ENCODE measurements at regions not wholly inside any gene's neighbourhood (a gene's known extent, or its start where the extent isn't known, plus 50 kb on each side); places are given as distances from the start of the nearest gene placed in this dataset.

DNA sequence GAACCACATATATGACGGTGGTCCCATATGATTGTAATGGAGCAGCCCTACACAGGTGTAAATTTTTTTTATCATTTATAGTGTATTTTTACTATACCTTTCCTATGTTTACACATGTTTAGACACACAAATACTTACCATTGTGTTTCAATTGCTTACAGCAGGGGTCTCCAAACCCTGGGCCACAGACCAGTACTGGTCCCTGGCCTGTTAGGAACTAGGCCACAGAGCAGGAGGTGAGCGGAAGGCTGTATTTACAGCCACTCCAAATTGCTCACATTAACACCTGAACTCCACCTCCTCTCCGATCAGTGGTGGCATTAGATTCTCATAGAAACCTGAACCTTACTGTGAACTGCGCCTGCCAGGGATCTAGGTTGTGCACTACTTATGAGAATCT, 201.8 kb upstream of the NDST4 start:
- TF ChIP-seq RAD21 (IDR thresholded peaks at IDR 0.05; ENCODE audit: low read depth): no peak
- TF ChIP-seq, protein P1, sequence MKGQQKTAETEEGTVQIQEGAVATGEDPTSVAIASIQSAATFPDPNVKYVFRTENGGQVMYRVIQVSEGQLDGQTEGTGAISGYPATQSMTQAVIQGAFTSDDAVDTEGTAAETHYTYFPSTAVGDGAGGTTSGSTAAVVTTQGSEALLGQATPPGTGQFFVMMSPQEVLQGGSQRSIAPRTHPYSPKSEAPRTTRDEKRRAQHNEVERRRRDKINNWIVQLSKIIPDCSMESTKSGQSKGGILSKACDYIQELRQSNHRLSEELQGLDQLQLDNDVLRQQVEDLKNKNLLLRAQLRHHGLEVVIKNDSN (IDR thresholded peaks at IDR 0.05): no peak
- TF ChIP-seq, protein P2, sequence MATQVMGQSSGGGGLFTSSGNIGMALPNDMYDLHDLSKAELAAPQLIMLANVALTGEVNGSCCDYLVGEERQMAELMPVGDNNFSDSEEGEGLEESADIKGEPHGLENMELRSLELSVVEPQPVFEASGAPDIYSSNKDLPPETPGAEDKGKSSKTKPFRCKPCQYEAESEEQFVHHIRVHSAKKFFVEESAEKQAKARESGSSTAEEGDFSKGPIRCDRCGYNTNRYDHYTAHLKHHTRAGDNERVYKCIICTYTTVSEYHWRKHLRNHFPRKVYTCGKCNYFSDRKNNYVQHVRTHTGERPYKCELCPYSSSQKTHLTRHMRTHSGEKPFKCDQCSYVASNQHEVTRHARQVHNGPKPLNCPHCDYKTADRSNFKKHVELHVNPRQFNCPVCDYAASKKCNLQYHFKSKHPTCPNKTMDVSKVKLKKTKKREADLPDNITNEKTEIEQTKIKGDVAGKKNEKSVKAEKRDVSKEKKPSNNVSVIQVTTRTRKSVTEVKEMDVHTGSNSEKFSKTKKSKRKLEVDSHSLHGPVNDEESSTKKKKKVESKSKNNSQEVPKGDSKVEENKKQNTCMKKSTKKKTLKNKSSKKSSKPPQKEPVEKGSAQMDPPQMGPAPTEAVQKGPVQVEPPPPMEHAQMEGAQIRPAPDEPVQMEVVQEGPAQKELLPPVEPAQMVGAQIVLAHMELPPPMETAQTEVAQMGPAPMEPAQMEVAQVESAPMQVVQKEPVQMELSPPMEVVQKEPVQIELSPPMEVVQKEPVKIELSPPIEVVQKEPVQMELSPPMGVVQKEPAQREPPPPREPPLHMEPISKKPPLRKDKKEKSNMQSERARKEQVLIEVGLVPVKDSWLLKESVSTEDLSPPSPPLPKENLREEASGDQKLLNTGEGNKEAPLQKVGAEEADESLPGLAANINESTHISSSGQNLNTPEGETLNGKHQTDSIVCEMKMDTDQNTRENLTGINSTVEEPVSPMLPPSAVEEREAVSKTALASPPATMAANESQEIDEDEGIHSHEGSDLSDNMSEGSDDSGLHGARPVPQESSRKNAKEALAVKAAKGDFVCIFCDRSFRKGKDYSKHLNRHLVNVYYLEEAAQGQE (IDR thresholded peaks at IDR 0.05; ENCODE audit: low read depth): no peak
- no peak for TF ChIP-seq EGR1 (IDR thresholded peaks at IDR 0.05)
- no peak for TF ChIP-seq CEBPB (IDR thresholded peaks at IDR 0.05)
- TF ChIP-seq YY1 (IDR thresholded peaks at IDR 0.05; ENCODE audit: low read depth): no peak
- TF ChIP-seq FOXM1 (IDR thresholded peaks at IDR 0.05; ENCODE audit: borderline replicate concordance, low read depth): no peak
- TF ChIP-seq NFIC (IDR thresholded peaks at IDR 0.05): no peak
- TF ChIP-seq TCF12 (IDR thresholded peaks at IDR 0.05; ENCODE audit: low read depth): no peak
- TF ChIP-seq TAF1 (IDR thresholded peaks at IDR 0.05; ENCODE audit: low read depth): no peak

GRCh38 chr4:115310641-115311040, 197.2 kb upstream of the NDST4 start:
- no peak for TF ChIP-seq CEBPB (IDR thresholded peaks at IDR 0.05)
- no peak for TF ChIP-seq TAF1 (IDR thresholded peaks at IDR 0.05; ENCODE audit: low read depth)

DNA sequence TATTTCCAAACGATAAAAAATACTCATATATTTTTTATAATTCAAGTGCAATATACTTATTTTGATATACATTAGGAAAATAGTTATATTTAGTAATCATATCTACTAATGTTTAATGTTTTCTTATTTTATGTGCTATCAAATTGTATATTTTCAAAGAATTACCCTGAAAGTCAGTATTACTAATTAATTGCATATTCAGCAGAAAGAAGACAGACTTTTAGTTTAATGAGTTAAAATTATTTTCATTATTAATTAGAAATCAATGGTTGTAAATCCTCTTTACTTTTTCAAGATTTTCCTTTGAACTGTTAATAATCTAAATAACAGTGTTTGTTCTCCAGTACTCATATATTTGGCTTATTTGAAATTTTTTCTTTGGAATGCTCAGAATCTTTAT, 181.3 kb upstream of the NDST4 start:
- TF ChIP-seq CREB1 (IDR thresholded peaks at IDR 0.05; ENCODE audit: low read depth) (no peak), FOXM1 (IDR thresholded peaks at IDR 0.05; ENCODE audit: borderline replicate concordance, low read depth) (no peak), TEAD4 (IDR thresholded peaks at IDR 0.05) (no peak), TCF12 (IDR thresholded peaks at IDR 0.05; ENCODE audit: low read depth) (no peak), TAF1 (IDR thresholded peaks at IDR 0.05; ENCODE audit: low read depth) (no peak), YY1 (IDR thresholded peaks at IDR 0.05; ENCODE audit: low read depth) (no peak), CEBPB (IDR thresholded peaks at IDR 0.05) (no peak), EP300 (IDR thresholded peaks at IDR 0.05; ENCODE audit: borderline replicate concordance) (no peak), RAD21 (IDR thresholded peaks at IDR 0.05; ENCODE audit: low read depth) (no peak), ZBTB7A (IDR thresholded peaks at IDR 0.05; ENCODE audit: low read depth) (no peak), EGR1 (IDR thresholded peaks at IDR 0.05) (no peak), NFIC (IDR thresholded peaks at IDR 0.05) (no peak), MAX (IDR thresholded peaks at IDR 0.05) (no peak)
- TF ChIP-seq, protein P2 (IDR thresholded peaks at IDR 0.05; ENCODE audit: low read depth): no peak
- TF ChIP-seq, protein P1 (IDR thresholded peaks at IDR 0.05): no peak

DNA sequence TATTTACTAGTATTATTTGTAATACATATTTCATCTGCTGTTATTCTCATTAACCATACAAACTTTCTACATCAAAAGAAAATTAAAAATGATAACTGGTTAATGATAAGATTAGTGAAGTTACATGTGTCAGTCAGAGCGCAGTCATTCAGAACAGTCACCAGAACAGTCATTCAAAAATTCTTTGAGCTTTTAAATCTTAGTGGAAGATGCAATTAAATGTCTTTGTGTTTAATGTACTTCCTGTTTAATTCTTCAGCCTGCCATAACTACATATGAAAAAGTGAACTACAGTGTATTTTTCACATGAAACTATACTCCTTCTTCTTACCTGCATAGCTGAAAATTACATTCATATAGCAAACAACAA, 179.7 kb upstream of the NDST4 start:
- TF ChIP-seq TCF12 (IDR thresholded peaks at IDR 0.05; ENCODE audit: low read depth): no peak
- TF ChIP-seq CEBPB (IDR thresholded peaks at IDR 0.05): no peak
- TF ChIP-seq RAD21 (IDR thresholded peaks at IDR 0.05; ENCODE audit: low read depth): no peak
- TF ChIP-seq TEAD4 (IDR thresholded peaks at IDR 0.05): no peak
- no peak for TF ChIP-seq FOXM1 (IDR thresholded peaks at IDR 0.05; ENCODE audit: borderline replicate concordance, low read depth)
- no peak for TF ChIP-seq TAF1 (IDR thresholded peaks at IDR 0.05; ENCODE audit: low read depth)
- no peak for TF ChIP-seq EP300 (IDR thresholded peaks at IDR 0.05; ENCODE audit: borderline replicate concordance)
- TF ChIP-seq, protein P2 (IDR thresholded peaks at IDR 0.05; ENCODE audit: low read depth): no peak
- no peak for TF ChIP-seq ZBTB7A (IDR thresholded peaks at IDR 0.05; ENCODE audit: low read depth)
- TF ChIP-seq NFIC (IDR thresholded peaks at IDR 0.05): no peak

DNA sequence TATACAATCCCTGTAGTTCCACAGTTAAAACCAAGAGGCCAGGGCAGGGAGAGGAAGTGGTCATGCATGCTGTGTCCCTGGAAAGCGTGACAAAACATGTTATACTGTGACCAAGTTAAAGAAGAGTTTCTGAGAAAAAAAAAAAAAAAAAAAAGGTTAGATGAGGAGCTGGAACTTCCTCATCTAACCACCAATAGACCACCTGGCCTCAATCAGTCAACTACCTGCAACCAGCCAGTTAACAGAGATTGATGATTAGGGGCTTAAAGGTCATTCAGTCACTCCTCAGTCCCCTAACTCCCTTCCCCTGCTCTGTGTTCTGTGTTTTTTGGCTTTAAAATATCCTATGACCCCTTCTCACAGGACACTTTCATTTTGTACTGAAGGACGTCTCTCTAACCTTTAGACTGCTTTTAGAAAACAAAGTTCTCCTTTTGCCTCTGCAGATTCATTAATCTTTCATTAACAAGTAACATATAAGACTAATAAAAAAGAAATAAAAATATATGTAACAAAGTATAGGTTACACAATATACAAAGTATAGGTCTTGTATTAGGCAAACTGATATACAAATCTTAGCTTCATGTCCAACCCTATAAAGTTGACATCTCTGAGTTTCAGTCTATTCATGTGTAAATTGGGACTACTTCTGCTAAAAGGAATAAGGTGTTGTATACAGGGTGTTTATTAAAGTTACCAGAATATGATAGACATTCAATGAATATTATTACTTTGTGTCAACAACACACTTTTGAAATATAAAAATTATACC, 179.1 kb upstream of the NDST4 start:
- no peak for TF ChIP-seq EGR1 (IDR thresholded peaks at IDR 0.05)
- no peak for TF ChIP-seq ZBTB7A (IDR thresholded peaks at IDR 0.05; ENCODE audit: low read depth)
- TF ChIP-seq RAD21 (IDR thresholded peaks at IDR 0.05; ENCODE audit: low read depth): no peak
- TF ChIP-seq TEAD4 (IDR thresholded peaks at IDR 0.05): no peak
- TF ChIP-seq TAF1 (IDR thresholded peaks at IDR 0.05; ENCODE audit: low read depth): no peak
- TF ChIP-seq, protein P2 (IDR thresholded peaks at IDR 0.05; ENCODE audit: low read depth): no peak
- no peak for TF ChIP-seq EP300 (IDR thresholded peaks at IDR 0.05; ENCODE audit: borderline replicate concordance)
- no peak for TF ChIP-seq CREB1 (IDR thresholded peaks at IDR 0.05; ENCODE audit: low read depth)
- no peak for TF ChIP-seq CEBPB (IDR thresholded peaks at IDR 0.05)
- no peak for TF ChIP-seq TCF12 (IDR thresholded peaks at IDR 0.05; ENCODE audit: low read depth)
- no peak for TF ChIP-seq MAX (IDR thresholded peaks at IDR 0.05)
- no peak for TF ChIP-seq FOXM1 (IDR thresholded peaks at IDR 0.05; ENCODE audit: borderline replicate concordance, low read depth)
- TF ChIP-seq YY1 (IDR thresholded peaks at IDR 0.05; ENCODE audit: low read depth): no peak
- TF ChIP-seq, protein P1 (IDR thresholded peaks at IDR 0.05): no peak
- no peak for TF ChIP-seq NFIC (IDR thresholded peaks at IDR 0.05)
